Right forelimb (tissue), 1 donor: ENCODE measurements at regions not wholly inside any gene's neighbourhood (a gene's known extent, or its start where the extent isn't known, plus 50 kb on each side); places are given as distances from the start of the nearest gene placed in this dataset.

ENCODE experiments used
- DNase-seq: peaks from one replicate; pipeline ENCODE4 v3.0.0-alpha.2; 2018

GRCh38 chr18:24797981-24798380, 337.5 kb downstream of the HRH4 start:
- no peak for DNase-seq

- DNase-seq = no peak
Observed at GRCh38 chr18:24799176-24799575, 338.7 kb downstream of the HRH4 start.

GRCh38 chr18:24799720-24800119, 339.3 kb downstream of the HRH4 start:
- DNase-seq = no peak

GRCh38 chr18:24801001-24801400, 340.6 kb downstream of the HRH4 start:
- no peak for DNase-seq

- no peak for DNase-seq
Observed at GRCh38 chr18:24802456-24802855, 342.0 kb downstream of the HRH4 start.

- no peak for DNase-seq
Observed at GRCh38 chr18:24805156-24805555, 344.7 kb downstream of the HRH4 start.

GRCh38 chr18:24809173-24809950, 348.9 kb downstream of the HRH4 start:
- no peak for DNase-seq

- DNase-seq = no peak
Observed at GRCh38 chr18:24810561-24811305, 350.3 kb downstream of the HRH4 start.

GRCh38 chr18:24811950-24812681, 351.7 kb downstream of the HRH4 start:
- DNase-seq = peak; percentile 66

GRCh38 chr18:24814521-24814920, 354.1 kb downstream of the HRH4 start:
- DNase-seq = no peak

GRCh38 chr18:24817150-24817549, 356.7 kb downstream of the HRH4 start:
- no peak for DNase-seq

- DNase-seq = no peak
Observed at GRCh38 chr18:24817587-24818371, 357.3 kb downstream of the HRH4 start.

- no peak for DNase-seq
Observed at GRCh38 chr18:24818441-24818840, 358.0 kb downstream of the HRH4 start.

GRCh38 chr18:24819141-24819890, 358.9 kb downstream of the HRH4 start:
- DNase-seq = no peak

GRCh38 chr18:24825397-24825796, 365.0 kb downstream of the HRH4 start:
- no peak for DNase-seq

- no peak for DNase-seq
Observed at GRCh38 chr18:24826605-24827004, 366.2 kb downstream of the HRH4 start.

- DNase-seq = no peak
Observed at GRCh38 chr18:24827501-24827900, 367.1 kb downstream of the HRH4 start.

- no peak for DNase-seq
Observed at GRCh38 chr18:24831081-24831480, 370.6 kb downstream of the HRH4 start.

- no peak for DNase-seq
Observed at GRCh38 chr18:24831871-24832665, 371.6 kb downstream of the HRH4 start.

GRCh38 chr18:24835751-24836150, 375.3 kb downstream of the HRH4 start:
- DNase-seq = no peak

GRCh38 chr18:24837066-24837465, 376.6 kb downstream of the HRH4 start:
- no peak for DNase-seq
